ENCODE measurements at regions not wholly inside any gene's neighbourhood (a gene's known extent, or its start where the extent isn't known, plus 50 kb on each side); places are given as distances from the start of the nearest gene placed in this dataset.

- TF ChIP-seq CTCF (IDR thresholded peaks at IDR 0.05), result no peak
- TF ChIP-seq POLR2A (IDR thresholded peaks at IDR 0.05), result no peak
- intact Hi-C loops (cut with DNase I; ENCODE audit: low total_unique reads), result loop anchor here (5.0 kb wide), 1 partner anchor 1068 kb away; no protein-coding TSS in a partner anchor
- DNase-seq (ENCODE audit: low spot score in 2 of 2), result no peak
- WGBS, 2 donors, result 83% methylated on average over 5 of the region's 5 CpGs
- no peak overlapping the region for H3K4me3 ChIP-seq (ENCODE audit: low read depth, poor library complexity, severe bottlenecking)
Observed at GRCh38 chr17:71464751-71465150, 656.1 kb upstream of the SOX9 start.

- H3K4me3 ChIP-seq (ENCODE audit: low read depth, poor library complexity, severe bottlenecking), result no peak overlapping the region
- intact Hi-C loops (cut with DNase I; ENCODE audit: low total_unique reads), result loop anchor here (5.0 kb wide), 1 partner anchor 1065 kb away; no protein-coding TSS in a partner anchor
- TF ChIP-seq POLR2A (IDR thresholded peaks at IDR 0.05) (no peak), CTCF (IDR thresholded peaks at IDR 0.05) (no peak)
- 71 to 74% methylated on average over 2 of the region's 2 CpGs for WGBS, 2 donors
- DNase-seq (ENCODE audit: low spot score in 2 of 2), result no peak
Observed at GRCh38 chr17:71467719-71468118, 653.1 kb upstream of the SOX9 start.

- TF ChIP-seq CTCF (IDR thresholded peaks at IDR 0.05), result no peak
- no peak for TF ChIP-seq POLR2A (IDR thresholded peaks at IDR 0.05)
- intact Hi-C loops (cut with DNase I; ENCODE audit: low total_unique reads), result loop anchor here (10.0 kb wide), 1 partner anchor 645 kb away; no protein-coding TSS in a partner anchor
- 71 to 87% methylated on average over 3 of the region's 3 CpGs for WGBS, 2 donors
- DNase-seq (ENCODE audit: low spot score in 2 of 2), result no peak
- no peak overlapping the region for H3K4me3 ChIP-seq (ENCODE audit: low read depth, poor library complexity, severe bottlenecking)
Observed at GRCh38 chr17:71470062-71470461, 650.8 kb upstream of the SOX9 start.

GRCh38 chr17:71472809-71473789, 647.7 kb upstream of the SOX9 start:
- intact Hi-C loops (cut with DNase I; ENCODE audit: low total_unique reads), result loop anchor here (10.0 kb wide), 1 partner anchor 642 kb away; no protein-coding TSS in a partner anchor
- no peak for DNase-seq (ENCODE audit: low spot score in 2 of 2)
- TF ChIP-seq CTCF (IDR thresholded peaks at IDR 0.05), result peak in 1 of 3 donors; percentile 19
- TF ChIP-seq POLR2A (IDR thresholded peaks at IDR 0.05), result no peak
- WGBS, 2 donors, result 28% methylated on average over 7 of the region's 7 CpGs
- H3K4me3 ChIP-seq (ENCODE audit: low read depth, poor library complexity, severe bottlenecking), result no peak overlapping the region

GRCh38 chr17:71477356-71477755, 643.5 kb upstream of the SOX9 start:
- TF ChIP-seq CTCF (IDR thresholded peaks at IDR 0.05) (no peak), POLR2A (IDR thresholded peaks at IDR 0.05) (no peak)
- DNase-seq (ENCODE audit: low spot score in 2 of 2), result no peak
- intact Hi-C loops (cut with DNase I; ENCODE audit: low total_unique reads), result loop anchor here (10.0 kb wide), 1 partner anchor 637 kb away; no protein-coding TSS in a partner anchor
- no peak overlapping the region for H3K4me3 ChIP-seq (ENCODE audit: low read depth, poor library complexity, severe bottlenecking)
- 74 to 76% methylated on average over 2 of the region's 2 CpGs for WGBS, 2 donors
